Activated naive CD4-positive, alpha-beta T cell treated with anti-CD3 and anti-CD28 coated beads, Interleukin-2, amount 50 U/mL, for 24 hours (primary cell): ENCODE measurements at regions not wholly inside any gene's neighbourhood (a gene's known extent, or its start where the extent isn't known, plus 50 kb on each side); places are given as distances from the start of the nearest gene placed in this dataset.

ENCODE experiments used
- H3K27ac Mint-ChIP-seq: one replicate; pipeline ENCODE4 v1.8.0; 2021; ENCODE audit warnings: mild to moderate bottlenecking, mixed read lengths
- H3K27me3 Mint-ChIP-seq: one replicate; pipeline ENCODE4 v1.8.0; 2021; ENCODE audit warnings: mixed read lengths
- H3K36me3 Mint-ChIP-seq: one replicate; pipeline ENCODE4 v1.8.0; 2021; ENCODE audit warnings: mixed read lengths
- H3K4me1 Mint-ChIP-seq: one replicate; pipeline ENCODE4 v1.8.0; 2021; ENCODE audit warnings: mixed read lengths
- H3K4me3 Mint-ChIP-seq: one replicate; pipeline ENCODE4 v1.8.0; 2021; ENCODE audit warnings: mild to moderate bottlenecking, mixed read lengths
- H3K9me3 Mint-ChIP-seq: one replicate; pipeline ENCODE4 v1.8.0; 2021; ENCODE audit warnings: mixed read lengths

DNA sequence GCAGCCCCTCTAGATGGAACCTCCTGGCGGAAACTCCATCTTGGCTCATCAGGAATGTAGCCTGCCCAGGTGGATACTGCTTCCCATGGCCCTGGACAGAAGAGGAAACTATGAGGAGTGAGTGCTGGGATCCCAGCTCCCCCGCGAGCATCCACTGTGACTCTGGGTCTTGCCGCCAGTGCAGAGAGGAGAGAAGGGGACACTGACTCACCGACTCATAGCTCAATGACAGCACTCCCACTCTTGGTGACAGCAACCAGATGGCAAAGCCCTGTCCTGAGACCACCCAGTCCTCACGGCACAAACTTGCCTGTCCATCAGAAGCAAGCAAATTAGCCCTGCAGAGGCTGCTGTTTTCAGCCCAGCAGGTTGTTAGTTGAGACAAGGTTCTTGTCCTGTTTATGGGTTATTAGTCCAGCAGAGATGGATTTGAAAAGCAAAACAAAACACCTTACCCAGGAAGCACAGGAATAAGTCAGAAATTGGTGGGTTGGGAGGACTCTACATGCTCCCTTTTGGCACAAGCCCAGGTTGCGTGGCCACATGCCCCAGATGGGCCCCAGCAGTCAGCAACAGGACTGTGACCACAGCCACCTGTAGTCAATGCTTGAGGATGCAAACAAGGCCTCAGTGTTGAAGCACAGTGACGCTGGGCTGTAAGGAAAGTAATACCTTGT is 111.5 kb upstream of the GLI2 start:
- H3K4me3 Mint-ChIP-seq, result no peak overlapping the region
- no peak overlapping the region for H3K27ac Mint-ChIP-seq
- no peaks in the 10 kb centered on the region for H3K4me1 Mint-ChIP-seq
- H3K9me3 Mint-ChIP-seq, result no peaks in the 10 kb centered on the region
- H3K36me3 Mint-ChIP-seq, result no peaks in the 10 kb centered on the region
- peaks cover 8% of the 10 kb centered on the region for H3K27me3 Mint-ChIP-seq

- Mint-ChIP-seq H3K9me3 (no peaks in the 10 kb centered on the region), H3K27ac (no peak overlapping the region), H3K27me3 (peaks cover 8% of the 10 kb centered on the region), H3K4me1 (no peaks in the 10 kb centered on the region), H3K4me3 (no peak overlapping the region), H3K36me3 (no peaks in the 10 kb centered on the region)
Measured at GRCh38 chr2:120624738-120625446, 110.8 kb upstream of the GLI2 start.

- Mint-ChIP-seq H3K4me3 (no peak overlapping the region), H3K27ac (no peak overlapping the region), H3K27me3 (peaks cover 8% of the 10 kb centered on the region), H3K4me1 (no peaks in the 10 kb centered on the region), H3K36me3 (no peaks in the 10 kb centered on the region), H3K9me3 (no peaks in the 10 kb centered on the region)
Measured at GRCh38 chr2:120625865-120626560, 109.7 kb upstream of the GLI2 start.

DNA sequence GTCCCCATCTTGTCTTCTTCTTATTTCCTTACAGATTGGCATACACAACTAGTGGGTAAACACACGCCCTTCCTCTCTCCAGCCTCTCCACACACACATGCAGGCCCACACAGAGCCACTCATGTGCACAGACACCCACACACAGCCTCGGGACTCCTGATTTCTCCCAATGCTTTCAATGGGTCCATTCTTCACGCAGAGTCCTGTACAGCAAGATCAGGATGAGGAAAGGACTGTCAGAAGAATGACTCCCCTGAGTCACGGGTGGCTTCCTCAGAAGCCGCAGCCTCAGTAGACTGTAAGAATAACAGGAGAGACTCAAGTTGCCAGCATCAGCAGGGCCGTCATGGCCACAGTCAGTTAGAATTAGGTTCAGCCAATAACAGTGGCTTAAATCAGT is 109.1 kb upstream of the GLI2 start:
- Mint-ChIP-seq H3K9me3 (no peaks in the 10 kb centered on the region), H3K4me3 (no peak overlapping the region), H3K4me1 (no peaks in the 10 kb centered on the region), H3K27me3 (peaks cover 8% of the 10 kb centered on the region), H3K36me3 (no peaks in the 10 kb centered on the region), H3K27ac (no peak overlapping the region)

- peaks cover 8% of the 10 kb centered on the region for H3K27me3 Mint-ChIP-seq
- H3K27ac Mint-ChIP-seq, result no peak overlapping the region
- no peaks in the 10 kb centered on the region for H3K4me1 Mint-ChIP-seq
- no peak overlapping the region for H3K4me3 Mint-ChIP-seq
- H3K36me3 Mint-ChIP-seq, result no peaks in the 10 kb centered on the region
- H3K9me3 Mint-ChIP-seq, result no peaks in the 10 kb centered on the region
Measured at GRCh38 chr2:120628248-120628647, 107.4 kb upstream of the GLI2 start.

DNA sequence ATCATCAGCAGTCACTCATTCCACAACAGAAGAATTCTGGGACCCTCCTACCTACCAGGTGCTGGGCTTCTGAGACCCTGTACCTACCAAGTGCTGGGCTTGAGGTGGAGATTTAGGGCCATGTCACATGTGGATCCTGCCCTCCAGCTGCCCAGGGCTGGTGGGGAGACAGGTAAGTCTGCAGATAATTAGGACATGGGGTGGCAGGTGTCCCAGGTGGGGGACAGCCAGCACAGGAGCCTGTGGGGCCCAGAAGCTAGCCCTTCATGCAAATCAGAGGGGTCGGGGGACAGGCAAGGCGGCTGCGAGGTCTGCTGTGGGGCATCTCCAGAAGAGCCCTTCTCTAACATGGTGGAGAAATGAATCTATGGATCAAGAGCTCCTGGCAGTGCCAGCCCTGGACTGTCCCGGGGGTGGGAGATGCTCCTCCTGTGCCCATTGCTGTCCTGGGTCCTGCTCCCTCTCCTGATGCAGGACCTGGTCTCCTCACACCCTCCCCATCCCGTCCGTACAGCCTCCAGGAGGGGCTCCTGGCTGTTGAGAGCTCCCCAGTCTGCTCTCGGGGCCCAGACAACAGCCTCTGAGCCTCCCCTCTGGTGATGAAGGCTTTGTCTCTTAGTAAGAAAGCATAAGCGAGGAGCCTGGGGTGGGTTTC is 106.3 kb upstream of the GLI2 start:
- Mint-ChIP-seq H3K27me3 (peaks cover 8% of the 10 kb centered on the region), H3K4me3 (no peak overlapping the region)

DNA sequence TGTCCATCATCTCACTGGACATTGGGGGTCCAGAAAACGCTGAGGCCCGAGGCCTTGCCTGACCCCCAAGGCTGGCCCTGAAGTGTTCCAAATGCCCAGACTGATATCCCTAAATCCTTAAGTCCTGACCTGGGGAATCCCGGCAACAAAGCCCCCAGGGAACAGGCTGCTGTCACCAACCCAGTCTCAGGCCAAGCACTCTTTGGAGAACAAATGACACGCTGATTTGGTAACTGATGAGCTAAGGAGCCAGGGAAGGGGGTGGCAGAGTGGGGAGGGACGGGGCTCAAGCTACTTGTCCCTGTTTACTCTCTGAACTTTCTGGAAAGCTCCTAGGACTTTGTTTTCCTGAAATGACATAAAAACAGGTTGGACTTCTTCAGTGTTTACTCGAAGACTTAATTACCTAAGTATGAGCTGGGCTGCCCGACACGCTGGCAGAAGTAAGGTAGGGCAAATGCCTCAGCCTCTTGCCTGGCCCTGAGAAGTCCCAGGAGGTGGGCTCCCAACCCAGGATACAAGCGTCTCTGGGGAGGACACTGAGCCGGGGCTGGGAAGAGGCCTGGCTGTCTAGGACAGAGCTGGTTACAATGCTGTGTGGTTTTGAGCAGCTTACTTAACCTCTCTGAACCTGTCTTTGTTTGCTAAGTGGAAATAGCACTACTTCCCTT is 105.5 kb upstream of the GLI2 start:
- Mint-ChIP-seq H3K36me3 (no peaks in the 10 kb centered on the region), H3K9me3 (no peaks in the 10 kb centered on the region), H3K4me1 (no peaks in the 10 kb centered on the region), H3K4me3 (no peak overlapping the region), H3K27ac (no peak overlapping the region), H3K27me3 (peaks cover 4% of the 10 kb centered on the region)

More for the DNA sequence above, 106.3 kb upstream of the GLI2 start:
- H3K36me3 Mint-ChIP-seq, result no peaks in the 10 kb centered on the region
- H3K4me1 Mint-ChIP-seq, result no peaks in the 10 kb centered on the region
- no peak overlapping the region for H3K27ac Mint-ChIP-seq
- H3K9me3 Mint-ChIP-seq, result no peaks in the 10 kb centered on the region

GRCh38 chr2:120631236-120631635 is 104.4 kb upstream of the GLI2 start:
- no peaks in the 10 kb centered on the region for H3K36me3 Mint-ChIP-seq
- no peak overlapping the region for H3K27ac Mint-ChIP-seq
- H3K27me3 Mint-ChIP-seq, result peaks cover 4% of the 10 kb centered on the region
- no peaks in the 10 kb centered on the region for H3K9me3 Mint-ChIP-seq
- no peaks in the 10 kb centered on the region for H3K4me1 Mint-ChIP-seq
- no peak overlapping the region for H3K4me3 Mint-ChIP-seq

- Mint-ChIP-seq H3K36me3 (no peaks in the 10 kb centered on the region), H3K4me1 (no peaks in the 10 kb centered on the region), H3K4me3 (no peak overlapping the region), H3K27me3 (peaks cover 4% of the 10 kb centered on the region), H3K27ac (no peak overlapping the region), H3K9me3 (no peaks in the 10 kb centered on the region)
Measured at GRCh38 chr2:120631724-120632123, 103.9 kb upstream of the GLI2 start.

DNA sequence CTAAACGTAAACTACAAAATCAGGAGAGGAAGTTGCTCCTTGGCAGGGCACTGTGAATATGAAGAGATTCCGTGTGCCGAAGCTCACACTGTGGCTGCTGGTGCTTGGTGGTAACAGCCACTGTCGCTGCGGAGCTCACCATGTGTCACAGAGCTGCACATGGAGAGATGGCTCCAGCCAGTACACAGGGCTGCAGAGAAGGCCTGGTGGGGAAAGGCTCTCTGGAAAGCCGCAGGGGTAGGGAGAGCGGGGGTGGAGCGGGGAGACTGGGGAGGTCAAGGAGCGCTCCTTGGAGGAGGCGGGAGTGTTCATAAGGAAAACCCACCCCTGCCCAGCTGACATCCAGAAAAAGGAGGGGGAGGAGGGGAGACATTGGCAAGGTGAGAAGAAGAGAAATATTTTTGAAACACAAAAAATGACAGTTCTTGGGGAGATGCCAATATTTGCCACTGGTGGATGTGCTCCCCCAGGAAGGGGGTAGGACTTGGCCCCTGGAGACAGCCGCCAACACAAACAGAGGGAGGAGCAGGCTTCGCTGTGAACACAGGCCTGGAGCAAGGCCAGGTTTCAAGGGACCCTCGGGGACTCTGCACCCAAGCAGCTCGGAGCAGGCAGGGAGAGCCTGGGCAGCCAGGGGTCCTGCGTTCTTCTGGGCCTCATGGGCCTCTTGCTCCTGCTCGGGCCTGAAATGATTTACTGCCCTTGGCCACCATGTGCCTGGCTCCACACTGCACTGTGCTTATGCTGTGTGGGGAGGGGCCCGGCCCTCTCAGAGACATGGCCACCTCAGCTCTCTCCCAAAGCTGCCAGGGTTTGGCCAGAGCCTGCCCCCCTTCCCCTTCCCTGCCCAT is 102.6 kb upstream of the GLI2 start:
- Mint-ChIP-seq H3K4me1 (no peaks in the 10 kb centered on the region), H3K27me3 (peaks cover 4% of the 10 kb centered on the region), H3K4me3 (no peak overlapping the region), H3K27ac (no peak overlapping the region), H3K9me3 (no peaks in the 10 kb centered on the region), H3K36me3 (no peaks in the 10 kb centered on the region)

DNA sequence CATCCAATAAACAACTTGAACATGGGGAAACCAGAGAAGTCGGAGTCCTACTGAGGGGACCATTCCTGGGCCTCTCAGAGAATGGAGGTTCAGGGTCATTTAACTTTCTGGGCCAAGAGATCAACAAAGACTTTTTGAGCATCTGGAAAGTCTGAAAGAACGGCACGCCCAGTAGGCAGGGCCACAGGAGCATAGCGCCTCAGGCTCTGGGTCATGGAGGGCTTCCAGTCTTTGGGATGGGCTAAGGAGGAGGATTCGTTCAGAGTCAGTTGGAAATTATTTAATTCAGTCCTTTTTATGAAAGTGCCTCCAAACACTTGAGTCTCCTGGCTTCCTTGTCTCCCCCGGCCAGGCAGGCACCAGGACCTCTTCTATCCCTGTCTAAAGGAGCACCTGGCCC is 101.1 kb upstream of the GLI2 start:
- H3K4me3 Mint-ChIP-seq, result no peak overlapping the region
- H3K27ac Mint-ChIP-seq, result no peak overlapping the region

GRCh38 chr2:120635146-120635545 is 100.5 kb upstream of the GLI2 start:
- Mint-ChIP-seq H3K9me3 (no peaks in the 10 kb centered on the region), H3K27ac (no peak overlapping the region), H3K4me1 (no peaks in the 10 kb centered on the region), H3K27me3 (peaks cover 1% of the 10 kb centered on the region), H3K36me3 (no peaks in the 10 kb centered on the region), H3K4me3 (no peak overlapping the region)

More for the DNA sequence above, 101.1 kb upstream of the GLI2 start:
- Mint-ChIP-seq H3K27me3 (peaks cover 1% of the 10 kb centered on the region), H3K9me3 (no peaks in the 10 kb centered on the region), H3K4me1 (no peaks in the 10 kb centered on the region), H3K36me3 (no peaks in the 10 kb centered on the region)

DNA sequence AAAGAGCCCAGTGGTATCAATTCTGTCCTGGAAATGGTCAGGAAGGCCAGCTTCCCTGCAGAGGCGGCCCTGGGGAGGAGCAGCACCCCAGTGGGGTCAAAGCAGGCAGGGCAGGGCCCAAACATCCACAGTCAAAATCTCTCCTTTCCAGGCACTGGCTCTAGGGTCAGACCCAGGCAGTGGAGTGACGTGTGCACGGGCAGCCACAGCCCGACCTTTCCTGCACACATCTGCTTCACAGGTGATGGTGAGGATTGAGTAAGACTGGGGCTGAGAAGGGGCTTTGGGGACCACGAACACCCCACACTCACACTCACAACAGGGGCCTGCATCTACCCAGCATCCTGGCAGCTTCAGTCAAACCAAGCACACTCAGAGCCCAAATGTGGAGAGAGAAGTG is 97.8 kb upstream of the GLI2 start:
- Mint-ChIP-seq H3K27ac (no peak overlapping the region), H3K4me3 (no peak overlapping the region), H3K27me3 (peaks cover 2% of the 10 kb centered on the region), H3K4me1 (no peaks in the 10 kb centered on the region), H3K36me3 (no peaks in the 10 kb centered on the region), H3K9me3 (no peaks in the 10 kb centered on the region)

DNA sequence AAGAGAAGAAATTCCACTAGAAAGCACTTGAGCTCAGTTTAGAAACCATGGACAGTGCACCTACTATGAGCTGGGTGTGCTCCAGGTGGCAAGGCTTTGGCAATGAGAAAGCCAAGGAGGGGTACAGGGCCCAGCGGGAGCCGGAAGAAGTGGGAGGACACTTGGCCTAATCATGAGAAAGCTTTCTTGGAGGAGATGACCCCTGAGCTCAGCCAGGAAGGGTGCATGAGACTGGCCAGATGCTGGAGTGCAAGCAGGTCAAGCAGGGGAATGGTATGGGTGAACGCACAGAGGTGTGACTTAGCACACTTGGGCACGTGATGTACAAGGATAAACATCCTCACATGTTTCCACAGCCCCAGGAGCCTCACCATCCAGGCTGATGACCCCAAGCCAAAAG is 97.2 kb upstream of the GLI2 start:
- Mint-ChIP-seq H3K36me3 (no peaks in the 10 kb centered on the region), H3K4me3 (no peak overlapping the region), H3K27ac (no peak overlapping the region), H3K4me1 (no peaks in the 10 kb centered on the region), H3K27me3 (peaks cover 2% of the 10 kb centered on the region), H3K9me3 (no peaks in the 10 kb centered on the region)

DNA sequence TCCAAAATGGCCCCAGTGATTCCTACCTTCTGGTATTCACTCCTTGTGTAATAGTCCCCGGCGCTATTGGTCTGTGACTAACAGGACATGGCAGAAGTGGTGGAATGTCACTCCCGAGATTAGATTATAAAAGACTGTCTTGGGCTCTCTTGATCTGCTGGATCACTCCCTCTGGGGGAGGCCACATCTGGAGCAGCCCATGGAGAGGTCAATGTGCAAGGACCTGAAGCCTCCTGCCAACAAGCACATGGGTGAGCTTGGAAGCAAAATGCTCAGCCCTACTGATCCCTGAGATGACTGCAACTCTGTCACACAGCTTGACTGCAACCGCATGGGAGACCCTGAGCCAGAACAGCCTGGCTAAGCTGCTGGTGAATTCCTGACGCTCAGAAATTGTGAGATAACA is 94.3 kb upstream of the GLI2 start:
- no peaks in the 10 kb centered on the region for H3K36me3 Mint-ChIP-seq
- no peaks in the 10 kb centered on the region for H3K9me3 Mint-ChIP-seq
- H3K4me3 Mint-ChIP-seq, result no peak overlapping the region
- H3K4me1 Mint-ChIP-seq, result no peaks in the 10 kb centered on the region
- no peak overlapping the region for H3K27ac Mint-ChIP-seq
- H3K27me3 Mint-ChIP-seq, result peaks cover 2% of the 10 kb centered on the region
